Stimulated activated naive B cell treated with anti-CD40 and anti-IgM and Interleukin-4, amounts not matched to agents 10 μg/mL and 1 μg/mL and 100 μg/mL, for 72 hours (primary cell): ENCODE measurements at regions not wholly inside any gene's neighbourhood (a gene's known extent, or its start where the extent isn't known, plus 50 kb on each side); places are given as distances from the start of the nearest gene placed in this dataset.
"Not testable (repeated sequence)": the region's sequence is repeated elsewhere in the genome, so short reads cannot be mapped to it uniquely, and the experiment has no call there.

Source experiments
- ATAC-seq, 2 donors: fragments of 150-1000 bp; cut with Tn5 transposase; replicated peaks; 2 replicates each; pipeline ENCODE4 v1.10.0; 2021; ENCODE audit warnings: moderate library complexity in 1 of 2
- DNase-seq: peaks from one replicate; pipeline ENCODE4 v3.0.0; 2021
- H3K27ac Mint-ChIP-seq: one replicate; pipeline ENCODE4 v1.8.0; 2022; ENCODE audit warnings: mild to moderate bottlenecking, mixed read lengths
- H3K27me3 Mint-ChIP-seq, 2 donors: one replicate each; pipeline ENCODE4 v1.8.0; 2022; ENCODE audit warnings: mixed read lengths in 2 of 2
- H3K36me3 Mint-ChIP-seq, 2 donors: one replicate each; pipeline ENCODE4 v1.8.0; 2022; ENCODE audit warnings: mixed read lengths in 2 of 2, mild to moderate bottlenecking in 1 of 2
- H3K4me1 Mint-ChIP-seq, 2 donors: one replicate each; pipeline ENCODE4 v1.8.0; 2022; ENCODE audit warnings: mixed read lengths in 2 of 2, mild to moderate bottlenecking in 1 of 2
- H3K4me3 Mint-ChIP-seq, 2 donors: one replicate each; pipeline ENCODE4 v1.8.0; 2022; ENCODE audit warnings: mild to moderate bottlenecking in 2 of 2, mixed read lengths in 2 of 2, moderate library complexity in 1 of 2
- H3K9me3 Mint-ChIP-seq, 2 donors: one replicate each; pipeline ENCODE4 v1.8.0; 2022; ENCODE audit warnings: mixed read lengths in 2 of 2, mild to moderate bottlenecking in 1 of 2

DNA sequence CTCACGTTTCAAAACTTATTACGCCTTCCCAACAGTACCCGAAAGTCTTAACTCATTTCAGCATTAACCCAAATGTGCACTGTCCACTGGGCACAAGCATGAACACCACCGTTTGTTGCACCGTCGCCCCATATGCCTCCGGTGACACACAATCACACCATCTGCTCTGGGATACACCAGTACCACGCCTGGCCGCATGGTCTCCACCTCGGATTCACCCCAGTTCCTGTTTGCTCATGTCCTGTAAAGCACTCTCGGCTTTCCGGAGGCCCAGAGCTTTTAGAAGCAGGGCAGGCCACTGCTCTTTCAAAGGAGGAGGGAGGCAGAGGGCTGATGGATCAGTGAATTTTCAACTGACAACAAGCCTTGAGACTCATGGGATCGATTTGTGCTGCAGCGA is 1570.0 kb upstream of the DEFB115 start:
- Mint-ChIP-seq H3K4me1 (peaks cover 0 to 8% of the 10 kb centered on the region in 2 donors), H3K27ac (no peak overlapping the region), H3K27me3 (no peaks in the 10 kb centered on the region), H3K4me3 (no peak overlapping the region), H3K9me3 (peaks cover 9 to 22% of the 10 kb centered on the region in 2 donors), H3K36me3 (peaks cover 0 to 6% of the 10 kb centered on the region in 2 donors)
- DNase-seq (no peak), ATAC-seq (no peak)

DNA sequence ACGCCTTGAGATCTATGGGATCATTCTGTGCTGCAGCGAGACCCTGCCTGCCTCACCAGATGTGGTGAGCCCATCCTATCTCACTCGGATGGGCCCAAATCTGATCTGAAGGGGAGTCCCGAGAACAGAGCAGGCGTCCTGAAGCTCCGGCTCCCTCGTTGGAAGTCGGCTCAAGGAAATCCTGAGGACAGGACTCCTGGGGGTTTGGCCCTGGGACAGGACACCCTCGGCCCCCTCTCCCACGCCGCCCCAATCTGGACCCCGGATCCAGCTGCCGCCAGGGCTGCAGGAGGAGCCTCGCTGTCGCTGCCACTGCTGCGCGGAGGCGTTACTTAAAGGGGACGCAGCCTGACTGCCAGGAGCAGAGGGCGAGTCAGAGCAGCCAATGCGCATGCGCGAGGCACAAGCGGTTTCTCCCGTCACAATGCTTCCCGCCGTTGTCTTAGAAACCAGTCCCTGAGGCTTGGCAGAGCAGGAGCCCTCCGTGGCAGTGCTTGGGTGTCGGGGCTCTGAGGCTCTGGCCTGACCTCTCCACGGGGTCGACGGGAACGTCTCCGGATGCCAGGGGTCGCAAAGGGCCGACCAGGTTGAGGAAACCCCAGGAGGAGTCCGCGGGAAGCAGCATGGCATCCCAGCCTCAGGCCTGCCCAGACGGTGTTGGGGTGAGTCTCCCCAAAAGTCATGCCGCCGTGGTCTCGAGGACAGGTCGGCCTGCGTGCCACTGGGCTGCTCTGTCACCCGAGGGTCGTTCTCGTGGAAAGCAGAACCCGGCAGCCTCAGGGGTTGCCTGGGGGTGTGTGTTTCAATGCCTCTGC is 1567.8 kb upstream of the DEFB115 start:
- no peak overlapping the region for H3K27ac Mint-ChIP-seq

DNA sequence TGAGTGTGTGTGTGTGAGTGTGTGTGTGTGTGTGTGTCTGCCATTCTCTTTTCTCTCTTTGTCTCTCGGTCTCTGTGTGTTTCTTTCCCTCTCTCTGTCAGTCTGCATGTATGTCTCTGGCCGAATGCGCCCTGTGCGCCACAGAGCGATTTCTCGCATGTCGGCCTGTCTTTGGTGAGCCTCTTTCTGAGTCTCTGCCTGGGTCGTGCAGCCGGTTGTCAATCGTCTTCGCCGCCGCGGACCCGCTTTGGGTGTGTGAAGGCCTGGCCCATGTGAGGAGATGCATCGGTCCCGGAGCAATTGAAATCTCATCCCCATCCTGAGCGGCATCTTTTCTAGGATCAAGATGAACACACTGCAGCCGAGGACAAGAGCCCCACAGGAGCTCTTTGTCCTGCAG is 1567.2 kb upstream of the DEFB115 start:
- DNase-seq (no peak), ATAC-seq (no peak)
- no peak overlapping the region for H3K27ac Mint-ChIP-seq
- H3K27me3 Mint-ChIP-seq: no peaks in the 10 kb centered on the region
- H3K9me3 Mint-ChIP-seq: peaks cover 9 to 22% of the 10 kb centered on the region in 2 donors
- H3K36me3 Mint-ChIP-seq: peaks cover 0 to 6% of the 10 kb centered on the region in 2 donors
- peak overlapping the region in 1 of 2 donors; percentile 78 for H3K4me3 Mint-ChIP-seq
- peaks cover 0 to 8% of the 10 kb centered on the region in 2 donors for H3K4me1 Mint-ChIP-seq

More for the DNA sequence above, 1567.8 kb upstream of the DEFB115 start:
- no peak for DNase-seq
- H3K4me1 Mint-ChIP-seq: peaks cover 0 to 8% of the 10 kb centered on the region in 2 donors
- ATAC-seq: peak in 1 of 2 donors; percentile 95
- H3K27me3 Mint-ChIP-seq: no peaks in the 10 kb centered on the region
- H3K4me3 Mint-ChIP-seq: peak overlapping the region in 1 of 2 donors; percentile 78
- H3K36me3 Mint-ChIP-seq: peaks cover 0 to 6% of the 10 kb centered on the region in 2 donors
- peaks cover 9 to 22% of the 10 kb centered on the region in 2 donors for H3K9me3 Mint-ChIP-seq

DNA sequence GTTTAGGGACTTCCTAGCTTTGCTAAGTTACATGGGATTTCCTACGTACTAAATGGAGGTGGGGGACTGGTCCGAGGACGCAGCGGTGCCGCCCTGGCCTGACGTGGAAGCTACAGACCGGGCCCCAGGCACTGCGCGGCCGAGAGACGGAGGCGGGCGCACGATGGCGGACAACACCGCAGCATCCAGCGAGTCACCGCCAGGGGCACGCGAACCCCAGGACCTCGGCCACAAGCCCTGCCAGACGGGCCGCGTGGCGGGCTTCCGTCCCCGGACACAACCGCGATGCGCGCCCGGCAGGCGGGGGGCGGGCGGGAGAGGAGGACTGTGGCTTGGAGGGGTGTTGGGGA is 1516.9 kb upstream of the DEFB115 start:
- Mint-ChIP-seq H3K4me3 (no peak overlapping the region), H3K4me1 (no peaks in the 10 kb centered on the region), H3K27me3 (peaks cover 0 to 28% of the 10 kb centered on the region in 2 donors), H3K27ac (no peak overlapping the region), H3K9me3 (peaks cover 18 to 22% of the 10 kb centered on the region in 2 donors), H3K36me3 (peaks cover 0 to 4% of the 10 kb centered on the region in 2 donors)
- no peak for DNase-seq
- ATAC-seq: no peak

DNA sequence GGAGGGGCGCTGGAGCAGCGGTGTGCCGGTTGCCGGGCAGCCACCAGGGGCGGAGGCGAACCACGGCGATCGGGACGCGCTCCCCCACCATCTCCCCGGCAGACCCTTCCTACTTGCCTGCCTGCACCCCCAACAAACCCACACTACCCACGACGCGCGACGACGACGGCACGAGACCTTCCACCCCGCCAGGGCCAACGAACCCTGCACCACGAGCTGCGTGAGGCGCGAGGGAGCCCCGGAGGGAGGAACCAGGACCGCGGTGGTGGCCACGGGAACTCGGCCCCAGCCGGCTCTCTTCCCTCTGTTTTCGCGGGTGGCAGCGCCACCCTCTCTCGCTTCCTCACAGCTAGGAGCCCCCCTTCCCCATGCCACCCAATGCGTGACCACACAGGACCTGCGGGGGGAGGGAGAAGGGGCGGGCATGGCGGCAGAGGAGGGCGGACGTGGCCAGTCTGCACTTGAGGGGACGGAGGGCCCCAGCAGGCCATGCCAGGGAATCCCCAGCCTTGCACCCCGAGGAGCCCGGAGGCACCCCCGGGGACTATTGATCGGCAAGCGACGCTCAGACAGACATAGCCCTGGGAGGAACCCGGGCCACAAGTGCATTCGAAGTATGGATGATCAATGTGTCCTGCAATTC is 1516.4 kb upstream of the DEFB115 start:
- no peak for DNase-seq
- H3K9me3 Mint-ChIP-seq: peaks cover 14 to 18% of the 10 kb centered on the region in 2 donors
- H3K27ac Mint-ChIP-seq: no peak overlapping the region
- H3K4me3 Mint-ChIP-seq: no peak overlapping the region
- no peaks in the 10 kb centered on the region for H3K4me1 Mint-ChIP-seq
- ATAC-seq: no peak
- peaks cover 0 to 28% of the 10 kb centered on the region in 2 donors for H3K27me3 Mint-ChIP-seq
- H3K36me3 Mint-ChIP-seq: peaks cover 0 to 4% of the 10 kb centered on the region in 2 donors

DNA sequence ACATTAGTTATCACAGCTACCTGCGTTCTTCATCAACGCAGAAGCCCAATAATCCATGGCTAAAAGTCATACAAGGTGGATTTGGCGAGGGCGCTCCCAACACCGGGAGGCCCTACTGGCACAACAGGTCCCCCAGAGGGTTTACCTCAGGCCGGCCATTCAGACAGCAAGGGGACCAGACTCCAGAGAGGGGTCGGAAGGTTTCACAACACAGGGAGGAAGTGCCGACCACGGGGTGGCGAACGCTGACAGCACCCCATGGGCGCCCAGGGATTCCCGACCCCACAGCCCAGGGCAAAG is 1515.9 kb upstream of the DEFB115 start:
- Mint-ChIP-seq H3K27me3 (peaks cover 0 to 28% of the 10 kb centered on the region in 2 donors), H3K27ac (no peak overlapping the region), H3K4me1 (no peaks in the 10 kb centered on the region), H3K4me3 (no peak overlapping the region), H3K36me3 (peaks cover 0 to 4% of the 10 kb centered on the region in 2 donors), H3K9me3 (peaks cover 14 to 18% of the 10 kb centered on the region in 2 donors)
- ATAC-seq (no peak), DNase-seq (no peak)

DNA sequence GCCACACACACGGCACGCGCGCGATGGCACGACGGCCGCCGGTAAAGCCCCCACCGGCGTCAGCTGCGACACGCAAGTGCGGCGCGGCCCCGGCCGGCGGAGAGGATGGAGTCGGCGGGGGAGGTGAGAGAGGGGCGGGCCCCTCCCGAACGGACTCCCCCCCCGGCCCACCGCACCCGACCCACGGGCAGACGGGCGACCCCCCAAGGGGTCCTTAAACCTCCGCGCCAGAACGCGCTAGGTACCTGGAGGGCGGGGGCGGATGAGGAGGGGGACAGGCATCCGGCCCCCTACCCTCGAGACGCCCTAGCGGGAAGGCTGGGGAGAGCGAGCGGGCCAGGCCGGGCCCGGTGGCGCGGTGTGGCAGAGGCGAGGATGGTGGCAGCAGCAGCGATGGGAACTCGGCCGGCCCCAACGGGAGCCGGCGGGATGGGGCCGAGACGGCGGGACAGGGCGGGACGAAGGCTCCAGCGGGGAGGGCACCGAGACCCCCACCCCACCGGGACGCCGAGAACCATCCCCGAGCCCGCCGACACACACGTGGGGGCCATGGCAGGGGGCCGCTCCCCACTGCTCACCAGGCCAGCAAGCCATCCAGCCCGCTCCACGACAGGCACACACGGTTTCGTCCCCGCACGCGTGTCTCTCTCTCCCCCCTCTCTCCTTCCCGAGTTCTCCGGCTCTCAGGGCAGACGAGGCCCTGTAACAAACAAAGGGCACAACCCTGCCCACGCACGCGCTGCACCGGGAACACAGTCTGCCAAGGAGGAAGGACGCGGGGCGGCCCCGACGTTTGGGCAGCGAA is 1515.4 kb upstream of the DEFB115 start:
- Mint-ChIP-seq H3K27me3 (peaks cover 0 to 28% of the 10 kb centered on the region in 2 donors), H3K4me3 (no peak overlapping the region), H3K4me1 (no peaks in the 10 kb centered on the region), H3K27ac (no peak overlapping the region), H3K9me3 (peaks cover 13 to 17% of the 10 kb centered on the region in 2 donors), H3K36me3 (peaks cover 0 to 4% of the 10 kb centered on the region in 2 donors)
- ATAC-seq (no peak), DNase-seq (no peak)

DNA sequence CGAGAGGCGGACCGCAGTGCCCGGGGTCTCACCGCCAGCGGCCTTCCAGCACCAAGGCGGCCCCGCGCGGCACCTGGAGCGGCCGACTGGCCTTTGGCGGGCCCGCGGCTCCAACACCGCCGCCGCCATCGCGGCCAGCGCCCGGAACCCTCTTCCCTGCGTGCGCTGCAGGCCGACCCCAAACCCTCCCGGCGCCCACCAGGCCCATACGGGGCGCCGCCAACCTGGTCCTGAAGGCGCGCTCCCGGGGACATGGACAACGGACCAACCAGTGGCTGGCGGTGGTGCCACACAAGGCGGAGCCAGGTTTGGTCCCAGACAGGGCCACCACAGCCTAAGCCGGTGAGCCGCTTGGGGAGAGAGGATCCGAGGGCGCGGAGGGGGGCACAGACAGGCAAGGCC is 1514.8 kb upstream of the DEFB115 start:
- ATAC-seq (no peak), DNase-seq (no peak)
- peaks cover 10 to 14% of the 10 kb centered on the region in 2 donors for H3K9me3 Mint-ChIP-seq
- no peak overlapping the region for H3K27ac Mint-ChIP-seq
- peaks cover 0 to 4% of the 10 kb centered on the region in 2 donors for H3K36me3 Mint-ChIP-seq
- H3K27me3 Mint-ChIP-seq: peaks cover 0 to 28% of the 10 kb centered on the region in 2 donors
- H3K4me3 Mint-ChIP-seq: peak overlapping the region in 1 of 2 donors; percentile 44
- no peaks in the 10 kb centered on the region for H3K4me1 Mint-ChIP-seq

DNA sequence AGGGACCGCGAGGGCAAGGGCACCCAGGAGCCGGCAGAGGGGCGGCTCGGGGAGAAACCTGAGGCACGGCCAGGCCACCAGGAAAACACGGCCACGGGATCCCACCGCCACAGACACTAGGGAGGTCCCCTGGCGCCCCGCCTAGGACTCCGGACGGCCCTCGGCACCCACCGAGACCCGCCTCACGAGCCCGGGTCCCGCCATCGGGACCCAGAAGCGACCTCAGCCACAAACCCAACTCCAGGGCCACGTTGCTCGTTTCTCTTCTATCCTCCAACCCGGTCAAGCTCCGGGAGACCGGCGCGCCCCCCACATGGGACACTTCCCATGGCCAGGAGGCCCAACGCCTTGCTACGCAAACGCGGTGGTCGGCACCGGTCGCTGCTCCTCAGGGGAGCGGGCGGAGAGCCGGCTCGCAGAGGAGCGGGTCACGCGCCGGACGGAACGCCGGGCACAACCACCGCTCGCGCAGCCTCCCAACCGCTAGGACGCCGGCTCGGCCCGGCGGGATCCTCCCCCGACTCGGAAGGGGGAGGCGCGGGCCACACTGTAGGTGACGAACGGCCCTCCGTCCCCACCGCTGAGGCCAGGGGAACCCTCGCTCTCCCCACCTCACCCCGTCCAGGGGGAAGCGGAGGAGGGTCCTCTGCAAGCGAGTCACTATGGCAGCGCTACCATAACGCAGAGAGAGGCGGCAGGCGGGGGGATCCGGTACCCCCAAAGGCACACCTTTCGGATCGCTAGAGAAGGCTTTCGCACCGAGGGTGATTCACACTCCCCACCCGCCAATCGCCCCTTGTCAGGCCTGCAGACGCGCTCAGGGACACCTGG is 1514.1 kb upstream of the DEFB115 start:
- Mint-ChIP-seq H3K4me1 (no peaks in the 10 kb centered on the region), H3K4me3 (peak overlapping the region in 1 of 2 donors; percentile 67), H3K36me3 (peaks cover 0 to 4% of the 10 kb centered on the region in 2 donors), H3K27me3 (peaks cover 0 to 28% of the 10 kb centered on the region in 2 donors), H3K27ac (no peak overlapping the region), H3K9me3 (peaks cover 5 to 7% of the 10 kb centered on the region in 2 donors)
- no peak for ATAC-seq
- DNase-seq: no peak

DNA sequence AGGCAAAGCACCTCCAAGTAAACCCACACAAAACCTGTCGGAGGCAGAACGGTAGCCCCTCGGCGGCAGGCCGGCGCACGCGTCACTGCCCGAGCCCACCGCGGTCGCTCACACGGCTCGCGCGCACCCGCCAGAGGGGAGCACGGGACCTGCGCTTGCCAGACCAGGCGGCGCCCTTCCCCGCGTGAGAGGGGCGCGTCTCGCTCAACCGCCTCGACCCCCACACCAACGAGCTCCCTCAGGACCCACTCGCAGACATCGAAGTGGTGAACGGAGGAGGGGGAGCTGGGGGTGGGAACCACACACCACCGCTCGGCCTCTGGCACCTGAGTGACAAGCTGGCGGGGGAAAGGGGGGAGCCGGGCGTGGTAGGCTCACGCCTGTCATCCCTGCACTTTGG is 1513.4 kb upstream of the DEFB115 start:
- Mint-ChIP-seq H3K27ac (no peak overlapping the region), H3K4me1 (no peaks in the 10 kb centered on the region), H3K9me3 (peaks cover 5 to 7% of the 10 kb centered on the region in 2 donors), H3K4me3 (no peak overlapping the region), H3K36me3 (peaks cover 0 to 4% of the 10 kb centered on the region in 2 donors), H3K27me3 (peaks cover 0 to 28% of the 10 kb centered on the region in 2 donors)
- DNase-seq (no peak), ATAC-seq (no peak)

DNA sequence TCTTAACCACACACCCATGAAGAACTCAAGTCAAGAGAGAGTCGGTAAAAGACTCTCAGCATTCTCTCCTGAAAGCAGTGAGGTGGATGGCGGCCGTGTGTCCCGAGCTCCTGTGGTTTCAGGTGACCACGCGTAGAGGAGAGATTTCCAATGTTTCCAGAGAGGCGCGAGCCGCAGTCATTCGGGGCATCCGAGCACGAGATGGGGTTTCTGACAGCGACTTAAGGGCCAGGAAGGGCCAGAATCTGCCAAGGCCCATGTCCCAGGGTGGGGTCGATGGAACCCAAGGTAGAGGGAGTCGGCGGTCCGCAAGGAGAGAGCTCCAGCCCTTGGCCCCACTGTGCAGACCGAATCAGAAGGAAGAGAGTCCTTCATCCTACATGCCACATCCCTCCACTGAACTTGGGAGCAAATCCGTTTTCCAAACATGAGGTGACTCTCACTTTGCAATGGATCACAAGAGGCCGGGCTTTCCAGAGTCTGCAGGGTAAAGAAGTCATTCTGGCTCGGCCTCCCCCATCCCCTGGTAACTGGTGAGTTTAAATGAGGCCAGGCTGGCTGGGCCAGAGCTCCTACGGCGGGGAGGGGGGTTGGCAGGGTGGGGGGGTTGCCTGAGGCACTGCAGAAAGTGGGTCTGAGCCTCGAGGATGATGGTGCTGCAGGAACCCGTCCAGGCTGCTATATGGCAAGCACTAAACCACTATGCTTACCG is 1511.8 kb upstream of the DEFB115 start:
- not testable (repeated sequence) for H3K36me3 Mint-ChIP-seq, H3K9me3 Mint-ChIP-seq, H3K4me3 Mint-ChIP-seq, H3K4me1 Mint-ChIP-seq, ATAC-seq, H3K27ac Mint-ChIP-seq, DNase-seq
- peaks cover 0 to 22% of the 10 kb centered on the region in 2 donors for H3K27me3 Mint-ChIP-seq

DNA sequence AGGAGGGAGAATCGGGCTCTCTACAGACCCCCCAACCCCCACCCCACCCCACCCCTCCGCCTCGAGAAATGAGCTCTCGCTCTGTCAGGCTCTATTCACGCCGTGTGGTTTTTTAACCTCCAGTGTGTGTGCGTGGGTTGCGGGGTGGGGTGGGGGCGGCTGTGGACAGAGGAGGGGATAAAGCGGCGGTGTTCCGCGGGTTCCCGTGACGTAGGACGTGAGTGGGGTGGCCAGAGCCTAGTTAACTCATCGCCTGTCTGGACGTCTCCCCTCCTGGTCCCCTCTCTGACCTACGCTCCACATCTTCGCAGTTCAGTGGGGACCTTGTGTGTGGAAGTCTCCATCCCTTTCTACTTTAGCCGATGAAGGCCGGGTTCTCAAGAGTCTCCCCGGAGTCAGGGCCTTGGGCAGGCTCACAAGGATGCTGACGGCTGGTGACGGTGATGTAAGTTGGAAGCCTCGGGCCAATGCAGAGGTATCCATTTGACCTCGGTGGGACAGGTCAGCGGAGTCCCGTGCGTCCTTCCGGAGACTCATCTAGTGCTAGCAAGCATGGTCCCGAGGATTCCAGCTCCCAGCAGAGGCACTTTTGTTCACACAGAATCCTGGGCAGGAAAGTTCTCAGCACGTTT is 1507.1 kb upstream of the DEFB115 start:
- peaks cover 4 to 7% of the 10 kb centered on the region in 2 donors for H3K4me1 Mint-ChIP-seq
- peaks cover 12 to 33% of the 10 kb centered on the region in 2 donors for H3K27me3 Mint-ChIP-seq
- ATAC-seq (no peak), DNase-seq (no peak)
- no peak overlapping the region for H3K27ac Mint-ChIP-seq
- no peaks in the 10 kb centered on the region for H3K36me3 Mint-ChIP-seq
- H3K9me3 Mint-ChIP-seq: peaks cover 11 to 29% of the 10 kb centered on the region in 2 donors
- no peak overlapping the region for H3K4me3 Mint-ChIP-seq
